Inflammatory macrophage treated with lipopolysaccharide for 1 hour (primary cell): ENCODE measurements at regions not wholly inside any gene's neighbourhood (a gene's known extent, or its start where the extent isn't known, plus 50 kb on each side); places are given as distances from the start of the nearest gene placed in this dataset.
A peak's percentile ranks its signal among the peaks of the same experiment; 100 is the strongest.
"Not testable (repeated sequence)": the region's sequence is repeated elsewhere in the genome, so short reads cannot be mapped to it uniquely, and the experiment has no call there.

Experiments
- DNase-seq, 2 donors: peaks; one replicate each; pipeline ENCODE4 v3.0.0-alpha.2; 2020 to 2022

GRCh38 chr17:27365329-27365945 is 71.5 kb downstream of the WSB1 start:
- not testable (repeated sequence) for DNase-seq

DNA sequence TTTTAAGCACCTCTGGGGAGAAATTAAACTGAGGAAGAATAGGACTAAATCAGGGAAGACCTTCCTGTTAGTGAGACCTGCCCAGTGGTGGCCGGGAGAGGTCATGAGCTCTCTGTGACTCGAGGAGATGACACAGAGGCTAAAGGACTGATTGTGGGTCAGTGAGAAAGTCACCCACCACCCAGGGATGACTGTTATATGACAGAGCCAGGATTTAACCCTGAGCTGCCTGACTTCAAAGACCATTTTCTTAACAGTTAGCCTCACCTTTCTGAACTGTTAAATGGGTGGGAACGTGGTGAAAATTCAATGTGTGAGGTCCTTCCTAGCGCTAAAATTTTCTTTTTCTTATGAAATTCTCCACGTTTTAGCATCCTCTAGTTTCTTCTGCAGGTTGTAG is 72.5 kb downstream of the WSB1 start:
- no peak for DNase-seq

- no peak for DNase-seq
Observed at GRCh38 chr17:27367121-27367981, 73.4 kb downstream of the WSB1 start.

- no peak for DNase-seq
Observed at GRCh38 chr17:27368151-27368795, 74.4 kb downstream of the WSB1 start.

DNA sequence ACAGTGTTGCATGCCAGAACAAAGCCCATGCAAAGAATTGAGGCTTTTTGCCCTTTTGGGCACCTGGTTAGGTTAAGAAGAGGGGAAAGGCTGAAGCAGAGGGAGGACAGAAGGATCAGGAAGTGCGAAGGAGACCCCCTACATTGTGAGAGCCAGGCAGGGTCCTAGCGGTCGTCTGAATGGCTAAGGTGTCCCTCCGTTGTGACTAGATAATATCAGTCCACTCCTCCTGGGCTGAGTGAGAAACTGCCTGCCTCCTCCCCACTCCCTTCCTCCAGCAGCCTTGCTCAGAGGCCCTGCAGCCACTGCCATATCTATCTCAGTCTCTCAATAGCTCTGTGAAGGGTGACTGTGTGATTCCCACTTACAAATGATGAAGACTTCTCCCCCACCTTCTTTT is 75.1 kb downstream of the WSB1 start:
- no peak for DNase-seq

GRCh38 chr17:27370776-27371175 is 76.9 kb downstream of the WSB1 start:
- DNase-seq: no peak

DNA sequence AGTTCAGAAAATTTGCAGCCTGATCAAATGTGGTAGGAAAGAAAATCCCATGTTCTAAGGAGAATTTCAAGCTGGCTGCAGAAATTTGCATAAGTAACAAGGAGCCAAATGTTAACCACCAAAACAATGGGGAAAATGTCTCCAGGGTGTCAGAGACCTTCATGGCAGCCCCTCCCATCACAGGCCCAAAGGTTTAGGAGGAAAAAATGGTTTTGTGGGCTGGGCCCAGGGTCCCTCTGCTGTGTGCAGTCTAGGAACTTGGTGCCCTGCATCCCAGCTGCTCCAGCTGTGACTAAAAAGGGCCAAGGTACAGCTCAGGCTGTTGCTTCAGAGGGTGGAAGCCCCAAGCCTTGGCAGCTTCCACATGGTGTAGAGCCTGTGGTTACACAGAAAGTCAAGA is 79.8 kb downstream of the WSB1 start:
- not testable (repeated sequence) for DNase-seq

DNA sequence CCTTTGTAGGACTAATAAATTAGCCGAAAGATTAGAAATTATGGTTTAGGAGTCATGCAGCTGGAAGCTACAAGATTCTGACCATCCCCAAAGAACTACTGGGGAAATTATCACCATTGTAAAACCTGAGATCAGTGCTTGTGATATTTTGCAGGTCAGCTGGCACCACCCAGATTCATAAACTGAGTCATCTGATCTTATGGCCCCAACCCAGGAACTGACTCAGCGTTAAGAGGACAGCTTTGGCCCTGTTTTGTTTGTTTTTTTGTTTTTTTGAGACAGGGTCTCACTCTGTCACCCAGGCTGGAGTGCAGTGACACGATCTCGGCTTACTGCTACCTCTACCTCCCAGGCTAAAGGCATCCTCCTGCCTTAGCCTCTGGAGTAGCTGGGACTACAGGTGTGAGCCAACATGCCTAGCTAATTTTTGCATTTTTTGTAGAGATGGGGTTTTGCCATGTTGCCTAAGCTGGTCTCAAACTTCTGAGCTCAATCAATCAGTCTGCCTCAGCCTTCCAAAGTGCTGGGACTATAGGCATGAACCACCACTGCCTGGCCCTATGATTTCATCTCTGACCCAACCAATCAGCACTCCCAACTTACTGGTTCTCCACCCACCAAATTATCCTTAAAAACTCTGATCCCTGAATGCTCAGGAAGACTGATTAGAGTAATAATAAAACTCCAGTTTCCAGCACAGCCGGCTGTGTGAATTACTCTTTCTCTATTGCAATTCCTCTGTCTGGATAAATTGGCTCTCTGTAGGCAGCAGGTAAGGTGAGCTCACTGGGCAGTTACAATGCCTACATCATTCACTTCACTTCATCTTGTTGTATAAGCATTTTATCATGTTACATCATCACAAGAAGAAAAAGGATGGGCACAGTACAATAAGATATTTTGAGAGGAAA is 79.4 kb upstream of the KSR1 start:
- no peak for DNase-seq

GRCh38 chr17:27378482-27379175 is 77.6 kb upstream of the KSR1 start:
- no peak for DNase-seq

DNA sequence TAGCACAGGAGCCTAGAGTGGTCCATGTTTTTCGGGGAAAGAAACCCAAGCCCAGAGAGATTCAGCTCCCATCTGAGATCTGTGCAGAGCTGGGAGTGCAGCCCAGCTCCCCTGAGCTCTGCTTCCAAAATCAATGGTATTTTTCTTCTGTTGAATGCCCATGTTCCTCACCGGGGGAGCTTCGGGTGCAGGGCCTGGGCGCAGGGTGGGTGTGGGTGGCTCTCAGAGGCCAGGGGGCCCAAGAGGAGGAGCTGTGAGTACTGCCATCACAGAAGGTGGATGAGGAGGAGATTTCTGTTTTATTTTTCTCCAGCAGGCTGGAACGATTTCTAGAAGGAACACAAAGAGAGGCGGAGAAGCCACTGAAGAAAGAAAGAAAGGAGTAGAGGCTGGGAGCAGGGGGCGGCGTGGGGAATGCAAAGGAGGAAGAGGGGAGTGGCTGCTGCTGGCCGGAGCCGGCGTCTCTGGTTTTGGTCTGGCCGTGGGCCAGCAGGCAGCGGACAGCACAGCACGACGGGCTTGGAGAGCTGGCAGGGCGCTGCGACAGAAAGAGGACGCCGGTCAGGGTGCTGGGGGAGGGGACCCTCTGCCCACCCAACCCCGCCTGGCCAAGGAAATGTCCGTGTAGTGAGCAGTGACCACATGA is 76.2 kb upstream of the KSR1 start:
- no peak for DNase-seq

- DNase-seq: no peak
Observed at GRCh38 chr17:27380551-27380950, 75.7 kb upstream of the KSR1 start.

DNA sequence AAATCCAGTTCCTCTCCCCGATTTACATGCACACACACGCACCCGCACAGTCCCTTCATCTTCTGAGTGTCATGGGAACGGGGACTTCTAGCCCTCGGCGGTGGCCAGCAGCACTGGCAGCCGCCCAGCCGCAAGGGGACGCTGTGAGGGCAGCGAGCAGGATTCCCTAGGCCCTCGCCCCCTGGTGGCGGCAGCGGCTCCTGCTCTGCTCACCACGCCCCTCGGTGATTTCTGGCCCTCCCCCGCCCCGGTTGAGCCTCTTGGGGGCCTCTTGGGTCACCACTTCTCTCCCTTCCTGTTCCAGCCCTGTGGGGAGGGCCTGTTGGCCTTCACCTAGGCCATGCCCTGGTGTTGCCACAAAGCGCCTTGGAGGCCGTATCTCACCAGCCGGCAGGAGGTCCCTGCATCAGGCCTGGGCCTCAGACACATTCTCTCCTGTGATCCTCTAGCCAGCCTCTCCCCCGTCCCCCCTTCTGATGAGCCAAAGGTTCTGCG is 75.2 kb upstream of the KSR1 start:
- peak; percentile 71 to 89 for DNase-seq

DNA sequence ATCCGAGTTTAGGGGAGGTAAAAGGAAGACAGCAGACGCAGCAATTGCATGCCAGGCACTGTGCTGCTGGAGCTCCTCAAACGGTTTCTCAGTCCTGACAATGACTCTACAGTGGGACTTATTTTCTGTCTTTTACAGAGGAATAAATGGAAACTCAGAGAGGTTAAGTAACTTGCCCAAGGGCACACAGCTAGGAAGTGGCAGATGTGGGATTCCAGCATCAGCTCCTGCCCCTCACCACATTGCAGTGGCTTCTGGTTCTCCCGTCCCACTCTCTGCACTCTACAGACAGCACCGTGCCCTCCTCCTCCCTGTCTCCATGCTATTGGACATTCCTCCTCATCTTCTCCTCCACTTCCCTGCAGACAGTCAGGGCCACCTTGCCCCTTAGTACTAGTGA is 74.2 kb upstream of the KSR1 start:
- no peak for DNase-seq

DNA sequence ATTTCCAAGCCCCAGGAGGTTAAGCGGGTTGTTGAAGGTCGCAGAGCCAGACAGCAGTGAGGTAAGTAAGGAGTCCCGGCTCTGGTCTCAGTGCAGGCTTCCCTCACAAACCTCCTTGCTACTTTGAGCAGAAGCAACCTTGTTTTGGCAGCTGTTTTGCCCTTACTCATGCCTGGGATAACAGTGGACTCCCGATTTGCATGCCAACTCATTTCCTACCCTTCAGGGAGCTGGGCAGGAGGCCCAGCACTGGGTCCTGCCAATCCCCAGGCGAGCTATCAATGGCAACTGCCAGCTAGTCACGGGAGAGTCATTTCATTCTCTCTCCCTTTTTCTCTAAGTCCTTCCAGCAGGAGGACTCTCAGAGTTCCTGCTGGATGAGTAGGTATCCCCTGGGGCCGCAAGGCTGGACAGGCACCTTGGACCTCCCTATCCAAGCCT is 72.0 kb upstream of the KSR1 start:
- DNase-seq: no peak

DNA sequence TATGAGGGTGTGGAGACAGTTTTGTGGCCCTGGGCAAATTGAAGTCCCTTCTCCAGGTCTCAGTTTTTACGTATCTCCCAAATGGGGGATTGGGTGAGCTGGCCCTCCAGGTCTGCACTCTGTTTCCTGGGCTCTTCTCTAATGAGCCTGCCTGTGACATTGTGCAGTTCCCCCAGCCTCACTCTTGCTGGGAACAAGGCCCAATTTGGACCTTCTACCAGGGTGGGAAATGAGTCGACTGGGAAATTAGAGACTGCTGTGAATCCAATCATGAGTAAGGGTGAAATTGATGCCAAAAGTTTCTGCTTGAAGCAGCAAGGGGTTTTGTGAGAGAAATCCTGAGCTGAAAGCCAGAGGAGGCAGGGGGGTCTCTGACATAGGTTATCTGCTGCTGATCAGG is 71.5 kb upstream of the KSR1 start:
- DNase-seq: no peak

GRCh38 chr17:27385626-27386025 is 70.6 kb upstream of the KSR1 start:
- DNase-seq: no peak

GRCh38 chr17:27386206-27387075 is 69.8 kb upstream of the KSR1 start:
- DNase-seq: no peak

GRCh38 chr17:27389542-27390140 is 66.6 kb upstream of the KSR1 start:
- no peak for DNase-seq

DNA sequence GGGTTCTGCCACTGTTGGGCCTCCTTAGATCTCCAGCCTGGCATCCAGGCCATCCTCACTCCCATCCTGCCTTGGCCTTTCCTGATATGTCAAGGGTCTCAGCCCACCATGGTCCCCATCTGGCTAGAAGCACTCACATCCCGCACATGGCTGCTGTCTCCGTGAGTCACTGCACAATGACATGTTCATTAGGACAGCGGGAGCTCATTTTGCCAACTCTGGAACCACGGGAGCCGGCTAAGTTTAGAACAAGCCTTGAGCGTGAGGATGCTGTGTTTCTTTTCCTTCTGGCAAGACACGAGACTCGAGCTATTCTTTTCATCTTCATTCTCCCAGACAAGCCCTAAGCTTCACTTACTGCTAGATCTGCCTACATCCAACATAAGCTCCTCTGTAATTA is 65.7 kb upstream of the KSR1 start:
- DNase-seq: no peak

GRCh38 chr17:27391427-27391826 is 64.8 kb upstream of the KSR1 start:
- no peak for DNase-seq
